Endothelial cell (in vitro differentiated cells): ENCODE measurements at regions not wholly inside any gene's neighbourhood (a gene's known extent, or its start where the extent isn't known, plus 50 kb on each side); places are given as distances from the start of the nearest gene placed in this dataset.

ENCODE experiments used
- DNase-seq: peaks from one replicate; pipeline ENCODE4 v3.0.0; 2021; ENCODE audit warnings: low spot score
- H3K27ac Mint-ChIP-seq: one replicate; pipeline ENCODE4 v1.8.0; 2021; ENCODE audit warnings: mixed read lengths, inconsistent platforms; ENCODE audit not compliant: unreplicated experiment
- H3K27me3 Mint-ChIP-seq: one replicate; pipeline ENCODE4 v1.8.0; 2021; ENCODE audit warnings: mild to moderate bottlenecking, moderate library complexity, mixed read lengths, inconsistent platforms; ENCODE audit not compliant: unreplicated experiment
- H3K36me3 Mint-ChIP-seq: one replicate; pipeline ENCODE4 v1.8.0; 2021; ENCODE audit warnings: mild to moderate bottlenecking, low read depth, mixed read lengths, inconsistent platforms; ENCODE audit not compliant: unreplicated experiment
- H3K4me1 Mint-ChIP-seq: one replicate; pipeline ENCODE4 v1.8.0; 2021; ENCODE audit warnings: mild to moderate bottlenecking, mixed read lengths, inconsistent platforms; ENCODE audit not compliant: unreplicated experiment
- H3K4me3 Mint-ChIP-seq: one replicate; pipeline ENCODE4 v1.8.0; 2021; ENCODE audit warnings: mild to moderate bottlenecking, mixed read lengths, inconsistent platforms; ENCODE audit not compliant: unreplicated experiment
- H3K9me3 Mint-ChIP-seq: one replicate; pipeline ENCODE4 v1.8.0; 2021; ENCODE audit warnings: mixed read lengths, inconsistent platforms; ENCODE audit not compliant: unreplicated experiment
- TF ChIP-seq, protein P1 (sequence below): fragments of 200-600 bp; sonication (generic); IDR thresholded peaks from one replicate; pipeline ENCODE4 v1.5.0; 2021; ENCODE audit warnings: antibody characterized with exemption; ENCODE audit not compliant: unreplicated experiment

- H3K27ac Mint-ChIP-seq, result no peak overlapping the region
- no peak overlapping the region for H3K4me3 Mint-ChIP-seq
- H3K36me3 Mint-ChIP-seq, result no peaks in the 10 kb centered on the region
- no peak for DNase-seq
- TF ChIP-seq, protein P1, sequence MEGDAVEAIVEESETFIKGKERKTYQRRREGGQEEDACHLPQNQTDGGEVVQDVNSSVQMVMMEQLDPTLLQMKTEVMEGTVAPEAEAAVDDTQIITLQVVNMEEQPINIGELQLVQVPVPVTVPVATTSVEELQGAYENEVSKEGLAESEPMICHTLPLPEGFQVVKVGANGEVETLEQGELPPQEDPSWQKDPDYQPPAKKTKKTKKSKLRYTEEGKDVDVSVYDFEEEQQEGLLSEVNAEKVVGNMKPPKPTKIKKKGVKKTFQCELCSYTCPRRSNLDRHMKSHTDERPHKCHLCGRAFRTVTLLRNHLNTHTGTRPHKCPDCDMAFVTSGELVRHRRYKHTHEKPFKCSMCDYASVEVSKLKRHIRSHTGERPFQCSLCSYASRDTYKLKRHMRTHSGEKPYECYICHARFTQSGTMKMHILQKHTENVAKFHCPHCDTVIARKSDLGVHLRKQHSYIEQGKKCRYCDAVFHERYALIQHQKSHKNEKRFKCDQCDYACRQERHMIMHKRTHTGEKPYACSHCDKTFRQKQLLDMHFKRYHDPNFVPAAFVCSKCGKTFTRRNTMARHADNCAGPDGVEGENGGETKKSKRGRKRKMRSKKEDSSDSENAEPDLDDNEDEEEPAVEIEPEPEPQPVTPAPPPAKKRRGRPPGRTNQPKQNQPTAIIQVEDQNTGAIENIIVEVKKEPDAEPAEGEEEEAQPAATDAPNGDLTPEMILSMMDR, result no peak
- H3K4me1 Mint-ChIP-seq, result peaks cover 44% of the 10 kb centered on the region
- H3K9me3 Mint-ChIP-seq, result no peaks in the 10 kb centered on the region
- peaks cover 3% of the 10 kb centered on the region for H3K27me3 Mint-ChIP-seq
Observed at GRCh38 chr2:190794790-190795189, 85.8 kb upstream of the GLS start.

DNA sequence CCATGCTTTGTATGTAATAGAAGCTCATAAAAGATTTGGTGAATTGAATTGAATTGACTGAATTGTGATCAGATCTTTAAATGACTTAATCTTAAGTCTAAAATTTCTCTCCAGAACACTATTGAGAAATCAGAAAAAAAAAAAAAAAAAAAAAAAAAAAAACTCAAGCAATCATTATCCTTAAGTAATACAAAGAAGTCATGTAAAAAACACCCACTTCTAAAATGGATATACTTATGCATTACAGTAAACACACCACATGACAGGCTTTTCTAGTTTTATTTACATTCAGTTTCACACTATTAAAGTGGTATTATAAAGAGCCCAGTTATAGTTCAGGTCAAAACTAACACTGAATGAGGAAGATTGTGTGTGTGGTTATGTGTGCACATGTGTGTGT is 84.9 kb upstream of the GLS start:
- Mint-ChIP-seq H3K27ac (no peak overlapping the region), H3K9me3 (no peaks in the 10 kb centered on the region), H3K27me3 (peaks cover 3% of the 10 kb centered on the region), H3K4me3 (no peak overlapping the region), H3K36me3 (no peaks in the 10 kb centered on the region), H3K4me1 (peaks cover 42% of the 10 kb centered on the region)
- TF ChIP-seq, protein P1, result no peak
- no peak for DNase-seq

- no peak for DNase-seq
- Mint-ChIP-seq H3K9me3 (no peaks in the 10 kb centered on the region), H3K36me3 (no peaks in the 10 kb centered on the region), H3K27me3 (peaks cover 1% of the 10 kb centered on the region), H3K4me1 (peaks cover 32% of the 10 kb centered on the region), H3K4me3 (no peak overlapping the region), H3K27ac (peak overlapping the region; percentile 42)
- TF ChIP-seq, protein P1, result no peak
Observed at GRCh38 chr2:190799999-190800398, 80.6 kb upstream of the GLS start.

GRCh38 chr2:190800528-190800927 is 80.1 kb upstream of the GLS start:
- Mint-ChIP-seq H3K9me3 (no peaks in the 10 kb centered on the region), H3K36me3 (no peaks in the 10 kb centered on the region), H3K4me1 (peaks cover 32% of the 10 kb centered on the region), H3K4me3 (no peak overlapping the region), H3K27me3 (peaks cover 4% of the 10 kb centered on the region), H3K27ac (peak overlapping the region; percentile 42)
- TF ChIP-seq, protein P1, result no peak
- DNase-seq, result no peak

GRCh38 chr2:190802129-190802528 is 78.5 kb upstream of the GLS start:
- H3K27ac Mint-ChIP-seq, result peak overlapping the region; percentile 5
- DNase-seq, result peak; percentile 12
- TF ChIP-seq, protein P1, result no peak
- H3K36me3 Mint-ChIP-seq, result no peaks in the 10 kb centered on the region
- H3K4me3 Mint-ChIP-seq, result no peak overlapping the region
- H3K9me3 Mint-ChIP-seq, result no peaks in the 10 kb centered on the region
- peaks cover 32% of the 10 kb centered on the region for H3K4me1 Mint-ChIP-seq
- H3K27me3 Mint-ChIP-seq, result peaks cover 4% of the 10 kb centered on the region
